ENCODE measurements at regions not wholly inside any gene's neighbourhood (a gene's known extent, or its start where the extent isn't known, plus 50 kb on each side); places are given as distances from the start of the nearest gene placed in this dataset.

- TF ChIP-seq NELFE (IDR thresholded peaks at IDR 0.05; ENCODE audit: insufficient read depth, insufficient read length), result no peak
- peak; percentile 60 to 70 for TF ChIP-seq NCOA2 (IDR thresholded peaks at IDR 0.05; ENCODE audit: partially characterized antibody in 2 of 2)
- no peak for TF ChIP-seq ZNF146 (CRISPR knock-in tag; IDR thresholded peaks at IDR 0.05; ENCODE audit: unreplicated experiment)
- no peak for TF ChIP-seq PHB (CRISPR knock-in tag; IDR thresholded peaks at IDR 0.05)
- TF ChIP-seq MCM3 (IDR thresholded peaks at IDR 0.05), result no peak
- no peak for TF ChIP-seq CCAR2 (IDR thresholded peaks at IDR 0.05; ENCODE audit: low read depth, low read length)
- peak; percentile 85; the same call in 1 of the 2 replicates for TF ChIP-seq CTBP1 (IDR thresholded peaks at IDR 0.05; ENCODE audit: borderline replicate concordance)
- TF ChIP-seq U2AF2 (optimal IDR thresholded peaks at IDR 0.05; ENCODE audit: low read depth, low read length), result no peak
- TF ChIP-seq STAG1 (CRISPR knock-in tag; IDR thresholded peaks at IDR 0.05; ENCODE audit: borderline replicate concordance), result no peak
- TF ChIP-seq NFE2L1 (tag; IDR thresholded peaks at IDR 0.05; ENCODE audit: borderline replicate concordance, low read depth), result no peak
- peak; percentile 46 for TF ChIP-seq NEUROD1 (IDR thresholded peaks at IDR 0.05; ENCODE audit: borderline replicate concordance, low read depth, low read length, partially characterized antibody)
- no peak for TF ChIP-seq ZNF512 (tag; IDR thresholded peaks at IDR 0.05)
- peak; percentile 2 for TF ChIP-seq FOS (IDR thresholded peaks at IDR 0.05; ENCODE audit: extremely low read depth, insufficient read length)
- 0 out of 2 replicates have a peak, but pooled peaks have one; percentile 38 for TF ChIP-seq LARP7 (IDR thresholded peaks at IDR 0.05)
- TF ChIP-seq ELF4 (CRISPR knock-in tag; IDR thresholded peaks at IDR 0.05), result peak; percentile 83; the same call in 1 of the 2 replicates
- TF ChIP-seq HDAC6 (IDR thresholded peaks at IDR 0.05; ENCODE audit: low read depth, low read length), result no peak
- no peak for TF ChIP-seq GABPA (tag; conservative IDR thresholded peaks at IDR 0.05; ENCODE audit: low read depth)
- no peak for TF ChIP-seq ATF2 (CRISPR knock-in tag; IDR thresholded peaks at IDR 0.05)
- TF ChIP-seq RAD21 (CRISPR knock-in tag; conservative IDR thresholded peaks at IDR 0.05 in 1 of 2, IDR thresholded peaks at IDR 0.05 in 1 of 2), result peak; percentile 46 to 53
- TF ChIP-seq HDAC3 (IDR thresholded peaks at IDR 0.05; ENCODE audit: borderline replicate concordance, partially characterized antibody), result peak; percentile 89
- TF ChIP-seq ZNF592 (IDR thresholded peaks at IDR 0.05), result peak; percentile 96
- TF ChIP-seq CBX5 (IDR thresholded peaks at IDR 0.05; ENCODE audit: borderline replicate concordance, low read depth), result peak; percentile 20; the same call in 1 of the 2 replicates
- no peak for TF ChIP-seq SIX5 (IDR thresholded peaks at IDR 0.05; ENCODE audit: borderline replicate concordance in 1 of 2, insufficient read depth in 1 of 2, low read depth in 1 of 2, low read length in 2 of 2)
These were observed 274.1 kb upstream of the CITED2 start (continued) for GRCh38 chr6:139648430-139649000.

Data from K562 (cell line).